GM23338 (cell line): ENCODE measurements at regions not wholly inside any gene's neighbourhood (a gene's known extent, or its start where the extent isn't known, plus 50 kb on each side); places are given as distances from the start of the nearest gene placed in this dataset.

ENCODE experiments used
- CREB1 ChIP-seq: fragments of 250-450 bp; sonication (Bioruptor Pico); IDR thresholded peaks from 2 replicates; pipeline ENCODE4 v1.5.0; 2020; ENCODE audit warnings: low read depth, mild to moderate bottlenecking, moderate library complexity
- EZH2 ChIP-seq: fragments of 200-600 bp; sonication (generic); IDR thresholded peaks from one replicate; pipeline ENCODE4 v1.8.0; 2017; ENCODE audit warnings: antibody characterized with exemption, mild to moderate bottlenecking, low read depth; ENCODE audit not compliant: unreplicated experiment
- EZH2phosphoT487 ChIP-seq: fragments of 200-600 bp; sonication (generic); IDR thresholded peaks from one replicate; pipeline ENCODE4 v1.8.1; 2018; ENCODE audit warnings: antibody characterized with exemption; ENCODE audit not compliant: unreplicated experiment
- POLR2AphosphoS5 ChIP-seq: IDR thresholded peaks from 2 replicates; pipeline ENCODE4 v1.6.1; 2016; ENCODE audit warnings: antibody characterized with exemption, low read depth
- TF ChIP-seq, protein P1 (sequence below), 2 experiments: fragments of 200-600 bp in 1 of 2; sonication (generic) in 1 of 2; conservative IDR thresholded peaks; 2 replicates each; pipeline versions ENCODE4 v1.5.1 to v1.6.1; 2016 to 2017; ENCODE audit warnings: antibody characterized with exemption in 2 of 2, low read depth in 2 of 2, mild to moderate bottlenecking in 2 of 2, moderate library complexity in 1 of 2
- TF ChIP-seq, protein P2 (sequence below): IDR thresholded peaks from one replicate; pipeline ENCODE4 v1.6.1; 2018; ENCODE audit warnings: antibody characterized with exemption; ENCODE audit not compliant: unreplicated experiment
- TF ChIP-seq, protein P3 (sequence below): IDR thresholded peaks from 2 replicates; pipeline ENCODE4 v1.6.1; 2016; ENCODE audit warnings: antibody characterized with exemption
- TF ChIP-seq, protein P4 (sequence below): fragments of 250-450 bp; sonication (Bioruptor Pico); IDR thresholded peaks from 2 replicates; pipeline ENCODE4 v1.5.0; 2020; ENCODE audit warnings: mild to moderate bottlenecking, moderate library complexity

DNA sequence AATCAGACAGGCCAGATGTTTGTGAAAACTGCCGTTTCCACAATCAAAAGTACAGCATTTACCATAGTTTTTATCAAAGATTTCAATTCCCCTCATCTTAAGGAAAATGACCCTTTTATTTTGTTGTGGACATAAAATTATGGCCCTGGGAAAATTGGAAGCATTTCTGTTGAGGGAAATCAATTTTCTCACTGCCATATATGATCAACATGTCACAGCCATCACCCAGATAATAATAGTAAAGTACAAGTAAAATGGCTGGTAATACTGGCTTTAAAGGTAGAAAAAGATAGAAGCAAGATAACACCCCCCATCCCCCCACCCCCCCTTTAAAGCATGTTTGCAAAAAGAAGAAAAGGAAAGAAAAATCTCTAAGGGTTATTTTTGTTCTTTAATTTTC is 311.7 kb downstream of the WDR72 start:
- TF ChIP-seq, protein P1, sequence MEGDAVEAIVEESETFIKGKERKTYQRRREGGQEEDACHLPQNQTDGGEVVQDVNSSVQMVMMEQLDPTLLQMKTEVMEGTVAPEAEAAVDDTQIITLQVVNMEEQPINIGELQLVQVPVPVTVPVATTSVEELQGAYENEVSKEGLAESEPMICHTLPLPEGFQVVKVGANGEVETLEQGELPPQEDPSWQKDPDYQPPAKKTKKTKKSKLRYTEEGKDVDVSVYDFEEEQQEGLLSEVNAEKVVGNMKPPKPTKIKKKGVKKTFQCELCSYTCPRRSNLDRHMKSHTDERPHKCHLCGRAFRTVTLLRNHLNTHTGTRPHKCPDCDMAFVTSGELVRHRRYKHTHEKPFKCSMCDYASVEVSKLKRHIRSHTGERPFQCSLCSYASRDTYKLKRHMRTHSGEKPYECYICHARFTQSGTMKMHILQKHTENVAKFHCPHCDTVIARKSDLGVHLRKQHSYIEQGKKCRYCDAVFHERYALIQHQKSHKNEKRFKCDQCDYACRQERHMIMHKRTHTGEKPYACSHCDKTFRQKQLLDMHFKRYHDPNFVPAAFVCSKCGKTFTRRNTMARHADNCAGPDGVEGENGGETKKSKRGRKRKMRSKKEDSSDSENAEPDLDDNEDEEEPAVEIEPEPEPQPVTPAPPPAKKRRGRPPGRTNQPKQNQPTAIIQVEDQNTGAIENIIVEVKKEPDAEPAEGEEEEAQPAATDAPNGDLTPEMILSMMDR (conservative IDR thresholded peaks at IDR 0.05; ENCODE audit: low read depth in 2 of 2) = no peak
- TF ChIP-seq POLR2AphosphoS5 (no peak), CREB1 (CRISPR knock-in tag) (no peak), EZH2phosphoT487 (no peak), EZH2 (no peak)
- TF ChIP-seq, protein P2, sequence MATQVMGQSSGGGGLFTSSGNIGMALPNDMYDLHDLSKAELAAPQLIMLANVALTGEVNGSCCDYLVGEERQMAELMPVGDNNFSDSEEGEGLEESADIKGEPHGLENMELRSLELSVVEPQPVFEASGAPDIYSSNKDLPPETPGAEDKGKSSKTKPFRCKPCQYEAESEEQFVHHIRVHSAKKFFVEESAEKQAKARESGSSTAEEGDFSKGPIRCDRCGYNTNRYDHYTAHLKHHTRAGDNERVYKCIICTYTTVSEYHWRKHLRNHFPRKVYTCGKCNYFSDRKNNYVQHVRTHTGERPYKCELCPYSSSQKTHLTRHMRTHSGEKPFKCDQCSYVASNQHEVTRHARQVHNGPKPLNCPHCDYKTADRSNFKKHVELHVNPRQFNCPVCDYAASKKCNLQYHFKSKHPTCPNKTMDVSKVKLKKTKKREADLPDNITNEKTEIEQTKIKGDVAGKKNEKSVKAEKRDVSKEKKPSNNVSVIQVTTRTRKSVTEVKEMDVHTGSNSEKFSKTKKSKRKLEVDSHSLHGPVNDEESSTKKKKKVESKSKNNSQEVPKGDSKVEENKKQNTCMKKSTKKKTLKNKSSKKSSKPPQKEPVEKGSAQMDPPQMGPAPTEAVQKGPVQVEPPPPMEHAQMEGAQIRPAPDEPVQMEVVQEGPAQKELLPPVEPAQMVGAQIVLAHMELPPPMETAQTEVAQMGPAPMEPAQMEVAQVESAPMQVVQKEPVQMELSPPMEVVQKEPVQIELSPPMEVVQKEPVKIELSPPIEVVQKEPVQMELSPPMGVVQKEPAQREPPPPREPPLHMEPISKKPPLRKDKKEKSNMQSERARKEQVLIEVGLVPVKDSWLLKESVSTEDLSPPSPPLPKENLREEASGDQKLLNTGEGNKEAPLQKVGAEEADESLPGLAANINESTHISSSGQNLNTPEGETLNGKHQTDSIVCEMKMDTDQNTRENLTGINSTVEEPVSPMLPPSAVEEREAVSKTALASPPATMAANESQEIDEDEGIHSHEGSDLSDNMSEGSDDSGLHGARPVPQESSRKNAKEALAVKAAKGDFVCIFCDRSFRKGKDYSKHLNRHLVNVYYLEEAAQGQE = no peak
- TF ChIP-seq, protein P3, sequence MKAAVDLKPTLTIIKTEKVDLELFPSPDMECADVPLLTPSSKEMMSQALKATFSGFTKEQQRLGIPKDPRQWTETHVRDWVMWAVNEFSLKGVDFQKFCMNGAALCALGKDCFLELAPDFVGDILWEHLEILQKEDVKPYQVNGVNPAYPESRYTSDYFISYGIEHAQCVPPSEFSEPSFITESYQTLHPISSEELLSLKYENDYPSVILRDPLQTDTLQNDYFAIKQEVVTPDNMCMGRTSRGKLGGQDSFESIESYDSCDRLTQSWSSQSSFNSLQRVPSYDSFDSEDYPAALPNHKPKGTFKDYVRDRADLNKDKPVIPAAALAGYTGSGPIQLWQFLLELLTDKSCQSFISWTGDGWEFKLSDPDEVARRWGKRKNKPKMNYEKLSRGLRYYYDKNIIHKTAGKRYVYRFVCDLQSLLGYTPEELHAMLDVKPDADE = no peak
- TF ChIP-seq, protein P4, sequence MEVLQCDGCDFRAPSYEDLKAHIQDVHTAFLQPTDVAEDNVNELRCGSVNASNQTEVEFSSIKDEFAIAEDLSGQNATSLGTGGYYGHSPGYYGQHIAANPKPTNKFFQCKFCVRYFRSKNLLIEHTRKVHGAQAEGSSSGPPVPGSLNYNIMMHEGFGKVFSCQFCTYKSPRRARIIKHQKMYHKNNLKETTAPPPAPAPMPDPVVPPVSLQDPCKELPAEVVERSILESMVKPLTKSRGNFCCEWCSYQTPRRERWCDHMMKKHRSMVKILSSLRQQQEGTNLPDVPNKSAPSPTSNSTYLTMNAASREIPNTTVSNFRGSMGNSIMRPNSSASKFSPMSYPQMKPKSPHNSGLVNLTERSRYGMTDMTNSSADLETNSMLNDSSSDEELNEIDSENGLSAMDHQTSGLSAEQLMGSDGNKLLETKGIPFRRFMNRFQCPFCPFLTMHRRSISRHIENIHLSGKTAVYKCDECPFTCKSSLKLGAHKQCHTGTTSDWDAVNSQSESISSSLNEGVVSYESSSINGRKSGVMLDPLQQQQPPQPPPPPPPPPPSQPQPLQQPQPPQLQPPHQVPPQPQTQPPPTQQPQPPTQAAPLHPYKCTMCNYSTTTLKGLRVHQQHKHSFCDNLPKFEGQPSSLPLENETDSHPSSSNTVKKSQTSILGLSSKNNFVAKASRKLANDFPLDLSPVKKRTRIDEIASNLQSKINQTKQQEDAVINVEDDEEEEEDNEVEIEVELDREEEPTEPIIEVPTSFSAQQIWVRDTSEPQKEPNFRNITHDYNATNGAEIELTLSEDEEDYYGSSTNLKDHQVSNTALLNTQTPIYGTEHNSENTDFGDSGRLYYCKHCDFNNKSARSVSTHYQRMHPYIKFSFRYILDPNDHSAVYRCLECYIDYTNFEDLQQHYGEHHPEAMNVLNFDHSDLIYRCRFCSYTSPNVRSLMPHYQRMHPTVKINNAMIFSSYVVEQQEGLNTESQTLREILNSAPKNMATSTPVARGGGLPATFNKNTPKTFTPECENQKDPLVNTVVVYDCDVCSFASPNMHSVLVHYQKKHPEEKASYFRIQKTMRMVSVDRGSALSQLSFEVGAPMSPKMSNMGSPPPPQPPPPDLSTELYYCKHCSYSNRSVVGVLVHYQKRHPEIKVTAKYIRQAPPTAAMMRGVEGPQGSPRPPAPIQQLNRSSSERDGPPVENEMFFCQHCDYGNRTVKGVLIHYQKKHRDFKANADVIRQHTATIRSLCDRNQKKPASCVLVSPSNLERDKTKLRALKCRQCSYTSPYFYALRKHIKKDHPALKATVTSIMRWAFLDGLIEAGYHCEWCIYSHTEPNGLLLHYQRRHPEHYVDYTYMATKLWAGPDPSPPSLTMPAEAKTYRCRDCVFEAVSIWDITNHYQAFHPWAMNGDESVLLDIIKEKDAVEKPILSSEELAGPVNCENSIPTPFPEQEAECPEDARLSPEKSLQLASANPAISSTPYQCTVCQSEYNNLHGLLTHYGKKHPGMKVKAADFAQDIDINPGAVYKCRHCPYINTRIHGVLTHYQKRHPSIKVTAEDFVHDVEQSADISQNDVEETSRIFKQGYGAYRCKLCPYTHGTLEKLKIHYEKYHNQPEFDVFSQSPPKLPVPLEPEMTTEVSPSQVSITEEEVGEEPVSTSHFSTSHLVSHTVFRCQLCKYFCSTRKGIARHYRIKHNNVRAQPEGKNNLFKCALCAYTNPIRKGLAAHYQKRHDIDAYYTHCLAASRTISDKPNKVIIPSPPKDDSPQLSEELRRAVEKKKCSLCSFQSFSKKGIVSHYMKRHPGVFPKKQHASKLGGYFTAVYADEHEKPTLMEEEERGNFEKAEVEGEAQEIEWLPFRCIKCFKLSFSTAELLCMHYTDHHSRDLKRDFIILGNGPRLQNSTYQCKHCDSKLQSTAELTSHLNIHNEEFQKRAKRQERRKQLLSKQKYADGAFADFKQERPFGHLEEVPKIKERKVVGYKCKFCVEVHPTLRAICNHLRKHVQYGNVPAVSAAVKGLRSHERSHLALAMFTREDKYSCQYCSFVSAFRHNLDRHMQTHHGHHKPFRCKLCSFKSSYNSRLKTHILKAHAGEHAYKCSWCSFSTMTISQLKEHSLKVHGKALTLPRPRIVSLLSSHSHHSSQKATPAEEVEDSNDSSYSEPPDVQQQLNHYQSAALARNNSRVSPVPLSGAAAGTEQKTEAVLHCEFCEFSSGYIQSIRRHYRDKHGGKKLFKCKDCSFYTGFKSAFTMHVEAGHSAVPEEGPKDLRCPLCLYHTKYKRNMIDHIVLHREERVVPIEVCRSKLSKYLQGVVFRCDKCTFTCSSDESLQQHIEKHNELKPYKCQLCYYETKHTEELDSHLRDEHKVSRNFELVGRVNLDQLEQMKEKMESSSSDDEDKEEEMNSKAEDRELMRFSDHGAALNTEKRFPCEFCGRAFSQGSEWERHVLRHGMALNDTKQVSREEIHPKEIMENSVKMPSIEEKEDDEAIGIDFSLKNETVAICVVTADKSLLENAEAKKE (CRISPR knock-in tag) = no peak
